HepG2 (cell line): ENCODE measurements at regions not wholly inside any gene's neighbourhood (a gene's known extent, or its start where the extent isn't known, plus 50 kb on each side); places are given as distances from the start of the nearest gene placed in this dataset.

Experiments
- ATAC-seq: fragments of 200-7000 bp; cut with Tn5 transposase; 3 replicates; pipeline ENCODE4 v1.9.1; 2020; ENCODE audit warnings: mild to moderate bottlenecking, moderate library complexity
- BruUV-seq: library from RNA; stranded (reverse); fragments of 400-500 nt; replicated peaks from 2 replicates; lab custom pipeline; 2021; lab: Mats Ljungman, UMichigan
- CTCF ChIA-PET: fragments of 300-600 bp; formaldehyde crosslinking; extraction: SDS; loops from one replicate; lab custom pipeline; 2021; ENCODE audit warnings: low total read pairs, inconsistent platforms, low intra/inter-chr PET ratio; lab: Yijun Ruan, JAX
- POLR2A ChIA-PET: fragments of 350-600 bp; sonication (Branson Sonifier 250); formaldehyde crosslinking; loops from one replicate; lab custom pipeline; 2020; ENCODE audit warnings: antibody characterized with exemption, inconsistent platforms; lab: Yijun Ruan, JAX
- DNase-seq: peaks from one replicate; pipeline ENCODE4 v3.0.0-alpha.2; 2015; ENCODE audit warnings: low spot score
- FAIRE-seq: peaks from 3 replicates; lab custom pipeline; 2011; peaks lifted over from hg19 to GRCh38; lab: Jason Lieb, UNC
- H2AFZ ChIP-seq: one replicate; pipeline ENCODE4 v1.6.1; 2011; ENCODE audit warnings: low read length, inconsistent platforms
- H3K27ac ChIP-seq: fragments of 300-600 bp; 3 replicates; pipeline ENCODE4 v1.8.0; 2011; ENCODE audit warnings: mixed run types, mild to moderate bottlenecking, mixed read lengths, low read length, inconsistent platforms; ENCODE audit not compliant: insufficient read depth; ENCODE audit errors: extremely low read length
- H3K27me3 ChIP-seq, 2 experiments: fragments of 200-600 bp in 1 of 2; 2 replicates in 1 of 2; 3 replicates in 1 of 2; pipeline versions ENCODE4 v1.6.0 to v1.8.0; 2011; ENCODE audit warnings: low read length in 2 of 2, mild to moderate bottlenecking in 2 of 2, moderate library complexity in 2 of 2, inconsistent platforms in 1 of 2; ENCODE audit not compliant: insufficient read depth in 2 of 2, control insufficient read depth in 1 of 2
- H3K36me3 ChIP-seq, 2 experiments: fragments of 200-600 bp in 1 of 2; replicated peaks in 1 of 2; 2 replicates in 1 of 2; 3 replicates in 1 of 2; pipeline versions ENCODE4 v1.5.1 to v1.8.0; 2011; ENCODE audit warnings: low read length in 2 of 2, inconsistent platforms in 1 of 2; ENCODE audit not compliant: insufficient read depth in 2 of 2, control insufficient read depth in 1 of 2
- H3K4me1 ChIP-seq: 2 replicates; pipeline ENCODE4 v1.5.1; 2012; ENCODE audit warnings: low read length, inconsistent platforms; ENCODE audit not compliant: insufficient read depth
- H3K4me2 ChIP-seq: 2 replicates; pipeline ENCODE4 v1.6.0; 2011; ENCODE audit warnings: low read depth, low read length, inconsistent platforms
- H3K4me3 ChIP-seq, 3 experiments: fragments of 200-600 bp in 1 of 3; sonication (generic), shearing (Covaris generic) in 1 of 3; replicated peaks in 1 of 3; 2 replicates each; pipeline ENCODE4 v1.5.1; 2011 to 2016; ENCODE audit warnings: low read length in 3 of 3, inconsistent platforms in 2 of 3, low read depth in 2 of 3, mild to moderate bottlenecking in 2 of 3, control low read depth in 1 of 3, mixed read lengths in 1 of 3; ENCODE audit not compliant: insufficient read depth in 1 of 3
- H3K79me2 ChIP-seq: one replicate; pipeline ENCODE4 v1.6.1; 2011; ENCODE audit warnings: low read length, inconsistent platforms; ENCODE audit not compliant: insufficient read depth
- H3K9ac ChIP-seq: 2 replicates; pipeline ENCODE4 v1.6.0; 2011; ENCODE audit warnings: mild to moderate bottlenecking, low read depth, low read length, inconsistent platforms; ENCODE audit not compliant: insufficient read depth
- H3K9me3 ChIP-seq: 2 replicates; pipeline ENCODE4 v1.5.1; 2012; ENCODE audit warnings: mild to moderate bottlenecking, low read length
- H4K20me1 ChIP-seq: 2 replicates; pipeline ENCODE4 v1.6.0; 2011; ENCODE audit warnings: inconsistent platforms, mild to moderate bottlenecking, low read length, moderate library complexity; ENCODE audit not compliant: insufficient read depth
- ARHGAP35 ChIP-seq: sonication (generic); formaldehyde crosslinking; IDR thresholded peaks from 2 replicates; pipeline ENCODE4 v1.9.0; 2022; ENCODE audit warnings: mild to moderate bottlenecking, inconsistent platforms, moderate library complexity, missing genetic modification reagents, borderline replicate concordance
- ATF2 ChIP-seq: sonication (generic); formaldehyde crosslinking; IDR thresholded peaks from 2 replicates; pipeline ENCODE4 v1.4.0; 2020; ENCODE audit warnings: missing genetic modification reagents
- EED ChIP-seq: sonication (generic); formaldehyde crosslinking; IDR thresholded peaks from 2 replicates; pipeline ENCODE4 v1.5.0; 2020; ENCODE audit warnings: mild to moderate bottlenecking, missing genetic modification reagents
- HMGXB4 ChIP-seq, 2 experiments: sonication (generic) in 1 of 2; formaldehyde crosslinking in 1 of 2; IDR thresholded peaks; 2 replicates each; pipeline versions ENCODE4 v1.4.0 to v1.6.1; 2018 to 2020; ENCODE audit warnings: missing genetic modification reagents in 2 of 2, borderline replicate concordance in 1 of 2, low read depth in 1 of 2, mild to moderate bottlenecking in 1 of 2, missing biosample characterization in 1 of 2
- KDM4B ChIP-seq: sonication (generic); formaldehyde crosslinking; IDR thresholded peaks from 2 replicates; pipeline ENCODE4 v1.4.0; 2020; ENCODE audit warnings: missing genetic modification reagents
- KLF9 ChIP-seq: IDR thresholded peaks from 2 replicates; pipeline ENCODE4 v1.6.1; 2016; ENCODE audit warnings: low read depth
- MIER2 ChIP-seq: IDR thresholded peaks from 2 replicates; pipeline ENCODE4 v1.6.1; 2016; ENCODE audit warnings: missing biosample characterization, missing genetic modification reagents
- REPIN1 ChIP-seq: sonication (generic); formaldehyde crosslinking; IDR thresholded peaks from 2 replicates; pipeline ENCODE4 v1.8.0; 2022; ENCODE audit warnings: missing genetic modification reagents, low read depth, mild to moderate bottlenecking, borderline replicate concordance
- TFDP1 ChIP-seq: IDR thresholded peaks from 2 replicates; pipeline ENCODE4 v1.6.1; 2016; ENCODE audit warnings: missing compliant biosample characterization, missing genetic modification reagents, borderline replicate concordance
- THRA ChIP-seq: sonication (generic); formaldehyde crosslinking; IDR thresholded peaks from 2 replicates; pipeline ENCODE4 v1.4.0; 2020; ENCODE audit warnings: missing genetic modification reagents, borderline replicate concordance
- ZNF644 ChIP-seq: IDR thresholded peaks from 2 replicates; pipeline ENCODE4 v1.6.1; 2016; ENCODE audit warnings: low read depth
- ZNF879 ChIP-seq: sonication (generic); formaldehyde crosslinking; IDR thresholded peaks from 2 replicates; pipeline ENCODE4 v1.8.1; 2023; ENCODE audit warnings: missing genetic modification reagents
- WGBS: methylation state at CpG from one replicate; pipeline ENCODE4 v1.1.6; 2017; ENCODE audit warnings: low lambda C conversion rate; 5-methylcytosine and 5-hydroxymethylcytosine counted together
- in situ Hi-C: cut with HindIII; loops from 2 replicates; pipeline ENCODE4 v1.10.0; 2017; ENCODE audit warnings: low pct_unique_long_range_greater_than_20kb; ENCODE audit not compliant: extremely low pct_ligation_motif_present
- intact Hi-C: fragments of 100-400 bp; cut with micrococcal nuclease; formaldehyde crosslinking; loops from one replicate; pipeline ENCODE4 v1.10.0; 2022; ENCODE audit not compliant: unreplicated experiment

- no peak for DNase-seq
- no peak for ATAC-seq
- no peaks in the 10 kb centered on the region for H3K27me3 ChIP-seq
- 21% methylated on average over 5 of the region's 5 CpGs for WGBS
- CTCF ChIA-PET: no interaction called here
- no peaks in the 10 kb centered on the region for H4K20me1 ChIP-seq
- POLR2A ChIA-PET: no interaction called here
- TF ChIP-seq ZNF644 (CRISPR knock-in tag) (no peak), ZNF879 (CRISPR knock-in tag) (no peak), KDM4B (no peak), MIER2 (no peak), KLF9 (CRISPR knock-in tag) (no peak), HMGXB4 (CRISPR knock-in tag; IDR thresholded peaks at IDR 0.05; ENCODE audit: borderline replicate concordance in 1 of 2, low read depth in 1 of 2) (no peak), ATF2 (no peak), TFDP1 (CRISPR knock-in tag) (no peak), ARHGAP35 (CRISPR knock-in tag) (no peak), EED (CRISPR knock-in tag) (no peak), THRA (CRISPR knock-in tag) (no peak), REPIN1 (no peak)
- no peak overlapping the region for H3K9ac ChIP-seq
- no peaks in the 10 kb centered on the region for H3K4me1 ChIP-seq
- H3K4me2 ChIP-seq: no peak overlapping the region
- no TSS peak for BruUV-seq
- intact Hi-C loops: no loop called here
- no peak overlapping the region for H2AFZ ChIP-seq
- in situ Hi-C loops: no loop called here
- no peaks in the 10 kb centered on the region for H3K36me3 ChIP-seq
- H3K4me3 ChIP-seq: no peak overlapping the region
- H3K27ac ChIP-seq: no peak overlapping the region
- no peaks in the 10 kb centered on the region for H3K79me2 ChIP-seq
- no peak for FAIRE-seq
- peaks cover 93% of the 10 kb centered on the region for H3K9me3 ChIP-seq
These were observed 112.8 kb upstream of the ADAMTS5 start for GRCh38 chr21:27079636-27080240.
